ENCODE measurements at regions not wholly inside any gene's neighbourhood (a gene's known extent, or its start where the extent isn't known, plus 50 kb on each side); places are given as distances from the start of the nearest gene placed in this dataset.

- TF ChIP-seq CTCF (IDR thresholded peaks at IDR 0.05) (no peak), EZH2 (IDR thresholded peaks at IDR 0.05; ENCODE audit: borderline replicate concordance, insufficient read depth, low read depth, low read length, poor library complexity, severe bottlenecking) (no peak)
Observed at GRCh38 chr6:146884728-146885127, 286.0 kb downstream of the ADGB start.

Data from B cell (primary cell).